ENCODE measurements at regions not wholly inside any gene's neighbourhood (a gene's known extent, or its start where the extent isn't known, plus 50 kb on each side); places are given as distances from the start of the nearest gene placed in this dataset.
A peak's percentile ranks its signal among the peaks of the same experiment; 100 is the strongest.

- Histone ChIP-seq H2AK5ac (ENCODE audit: low read depth, low read length) (no peak overlapping the region), H3K4me3 (ENCODE audit: extremely low read depth in 1 of 4, insufficient read depth in 2 of 4, low read depth in 3 of 4, low read length in 4 of 4) (no peak overlapping the region), H4K8ac (ENCODE audit: extremely low read depth, insufficient read depth, low read length) (no peak overlapping the region), H3K79me2 (ENCODE audit: control insufficient read depth in 1 of 2, insufficient read depth in 2 of 2, low read length in 2 of 2) (no peaks in the 10 kb centered on the region), H3K27me3 (replicated peaks in 1 of 4; ENCODE audit: control insufficient read depth in 3 of 4, extremely low read depth in 1 of 4, insufficient read depth in 3 of 4, low read length in 3 of 4) (no peaks in the 10 kb centered on the region), H3K79me1 (ENCODE audit: low read depth, low read length) (no peaks in the 10 kb centered on the region), H3K14ac (ENCODE audit: insufficient read length) (no peak overlapping the region), H3K23ac (ENCODE audit: insufficient read length) (no peak overlapping the region), H3K56ac (replicated peaks; ENCODE audit: insufficient read length, low read depth, low read length) (no peak overlapping the region), H2AFZ (ENCODE audit: low read length) (no peak overlapping the region), H3K18ac (ENCODE audit: extremely low read depth, low read length) (no peak overlapping the region), H3K4ac (replicated peaks; ENCODE audit: insufficient read length, low read depth, low read length) (no peak overlapping the region), H3K23me2 (ENCODE audit: low read depth, low read length) (no peaks in the 10 kb centered on the region), H4K5ac (ENCODE audit: insufficient read length, low read depth, low read length) (no peak overlapping the region), H2BK120ac (replicated peaks; ENCODE audit: low read depth, low read length) (no peak overlapping the region), H3K4me1 (replicated peaks in 1 of 4; ENCODE audit: control insufficient read depth in 3 of 4, insufficient read depth in 4 of 4, low read length in 3 of 4) (no peaks in the 10 kb centered on the region), H3K36me3 (ENCODE audit: control insufficient read depth in 2 of 4, insufficient read depth in 4 of 4, low read length in 3 of 4) (no peaks in the 10 kb centered on the region), H2BK15ac (ENCODE audit: low read length) (no peak overlapping the region), H3K9me3 (ENCODE audit: insufficient read depth in 2 of 2, low read depth in 1 of 2, low read length in 1 of 2) (no peaks in the 10 kb centered on the region; a peak in 1 of 4 replicates), H4K91ac (replicated peaks; ENCODE audit: insufficient read length, low read length) (no peak overlapping the region), H2BK12ac (ENCODE audit: low read depth, low read length) (no peak overlapping the region), H3K4me2 (ENCODE audit: insufficient read depth in 1 of 2, low read depth in 2 of 2, low read length in 2 of 2) (no peak overlapping the region), H2BK5ac (ENCODE audit: low read depth, low read length) (no peak overlapping the region), H4K20me1 (replicated peaks in 1 of 2; ENCODE audit: control insufficient read depth in 1 of 2, insufficient read depth in 2 of 2, low read length in 2 of 2) (no peaks in the 10 kb centered on the region), H3K9ac (replicated peaks in 1 of 4; ENCODE audit: extremely low read depth in 1 of 4, low read depth in 3 of 4, low read length in 3 of 4) (no peak overlapping the region), H3K27ac (ENCODE audit: low read depth, low read length) (no peak overlapping the region), H2BK20ac (ENCODE audit: low read length) (no peak overlapping the region)
- DNase-seq (ENCODE audit: low read depth in 1 of 2, low spot score in 2 of 2): no peak
- ChIA-PET CTCF (ENCODE audit: partially characterized antibody) (interaction anchor here (0.6 to 1.8 kb wide), 7 partner anchors 16 to 455 kb away, joined by 3 to 5 read pairs (median 4); no protein-coding TSS in a partner anchor), POLR2A (ENCODE audit: partially characterized antibody) (no interaction called here)
- FAIRE-seq: peak; percentile 63
- WGBS, 2 experiments (ENCODE audit: extremely low coverage in 1 of 2, insufficient coverage in 1 of 2, insufficient read length in 1 of 2, insufficient replicate concordance in 2 of 2, low coverage in 1 of 2, low lambda C conversion rate in 2 of 2, missing lambda C conversion rate in 1 of 2): 85% methylated on average over 7 of the region's 7 CpGs; no CpG with 5 or more reads in 1 of the 2 experiments
- TF ChIP-seq RXRA (IDR thresholded peaks at IDR 0.05; ENCODE audit: insufficient read depth, low read depth, low read length) (no peak), RAD21 (IDR thresholded peaks at IDR 0.05 in 1 of 2, conservative IDR thresholded peaks at IDR 0.05 in 1 of 2; ENCODE audit: low read depth in 2 of 2, low read length in 2 of 2) (peak; percentile 52 to 58), BRCA1 (IDR thresholded peaks at IDR 0.05; ENCODE audit: low read depth, low read length) (no peak), ZNF274 (IDR thresholded peaks at IDR 0.05; ENCODE audit: borderline replicate concordance, extremely low read depth, low read length) (no peak), GTF2F1 (IDR thresholded peaks at IDR 0.05; ENCODE audit: borderline replicate concordance, low read depth, low read length) (no peak), CTCF (IDR thresholded peaks at IDR 0.05; ENCODE audit: control extremely low read depth in 1 of 3, insufficient read depth in 1 of 3, low read depth in 1 of 3, low read length in 3 of 3) (peak in 2 of 3 experiments; percentile 11 to 39; a peak in 2 of 4 replicates)
These were observed 1340.9 kb upstream of the TMEM132C start for GRCh38 chr12:126926023-126926594.
